HG03558 (cell line): ENCODE measurements at regions not wholly inside any gene's neighbourhood (a gene's known extent, or its start where the extent isn't known, plus 50 kb on each side); places are given as distances from the start of the nearest gene placed in this dataset.

ENCODE experiments used
- ATAC-seq: cut with Tn5 transposase; IDR thresholded peaks from one replicate; pipeline ENCODE4 v1.9.1; 2021; ENCODE audit warnings: moderate number of reproducible peaks; ENCODE audit not compliant: unreplicated experiment; ENCODE audit errors: extremely low read depth

- no peak for ATAC-seq
These were observed 219.8 kb downstream of the ETS1 start for GRCh38 chr11:128367573-128367972.

- no peak for ATAC-seq
These were observed 222.3 kb downstream of the ETS1 start for GRCh38 chr11:128365044-128365443.

GRCh38 chr11:128361451-128362020 is 225.8 kb downstream of the ETS1 start:
- no peak for ATAC-seq

GRCh38 chr11:128359515-128359914 is 227.8 kb downstream of the ETS1 start:
- ATAC-seq = no peak

DNA sequence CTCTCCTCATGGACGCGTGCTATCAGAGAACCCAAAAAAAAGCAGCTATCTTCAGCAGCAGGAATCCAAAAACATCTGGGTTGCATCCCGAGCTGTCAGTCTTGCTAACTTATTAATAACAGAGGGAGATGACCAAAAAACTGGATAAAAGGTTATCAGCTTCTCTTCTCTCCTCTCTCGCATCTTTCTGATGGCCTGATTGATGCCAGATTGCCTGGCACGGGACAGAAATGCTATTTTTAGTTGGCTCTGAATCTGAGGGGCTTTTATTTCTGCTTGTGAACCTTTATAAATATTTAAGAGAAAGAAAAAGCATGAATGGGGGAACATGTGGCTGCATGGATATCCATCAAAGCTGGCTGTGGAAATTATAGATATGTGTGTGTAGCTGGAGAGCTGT is 230.3 kb downstream of the ETS1 start:
- no peak for ATAC-seq

DNA sequence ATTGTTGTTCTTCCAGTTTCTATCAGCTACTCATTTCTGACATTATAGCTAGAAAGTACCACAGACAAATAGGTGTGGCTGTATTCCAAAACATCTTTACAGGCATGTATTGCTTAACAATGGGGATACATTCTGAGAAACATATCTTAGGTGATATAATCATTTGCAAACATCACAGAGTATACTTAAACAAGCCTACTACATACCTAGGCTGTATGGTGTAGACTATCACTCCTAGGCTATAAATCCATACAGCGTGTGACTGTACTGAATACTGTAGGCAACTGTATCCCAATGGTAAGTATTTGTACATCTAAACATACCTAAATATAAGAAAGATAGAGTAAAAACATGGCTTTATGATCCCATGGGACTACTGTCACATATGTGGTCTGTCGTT is 231.8 kb downstream of the ETS1 start:
- ATAC-seq = no peak

DNA sequence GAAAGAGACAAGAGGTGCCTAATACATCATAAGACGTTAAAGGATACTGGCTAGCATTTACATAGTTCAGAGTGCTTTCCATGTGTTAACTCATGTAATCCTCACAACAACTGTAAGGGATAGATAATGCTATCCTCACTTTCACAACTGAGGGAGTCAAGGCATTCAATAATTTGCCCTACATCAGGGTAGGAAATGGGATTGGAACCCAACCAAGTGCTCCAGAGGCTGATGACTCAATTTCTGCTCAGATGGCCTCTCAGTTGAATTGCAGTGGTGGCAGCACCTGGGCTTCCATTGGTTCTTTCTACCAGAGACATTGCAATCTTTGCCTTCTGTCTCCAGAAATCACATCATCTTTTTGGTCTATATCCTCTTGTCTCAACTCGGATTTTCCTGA is 232.9 kb downstream of the ETS1 start:
- ATAC-seq = no peak

- no peak for ATAC-seq
These were observed 236.2 kb downstream of the ETS1 start for GRCh38 chr11:128351168-128351567.

DNA sequence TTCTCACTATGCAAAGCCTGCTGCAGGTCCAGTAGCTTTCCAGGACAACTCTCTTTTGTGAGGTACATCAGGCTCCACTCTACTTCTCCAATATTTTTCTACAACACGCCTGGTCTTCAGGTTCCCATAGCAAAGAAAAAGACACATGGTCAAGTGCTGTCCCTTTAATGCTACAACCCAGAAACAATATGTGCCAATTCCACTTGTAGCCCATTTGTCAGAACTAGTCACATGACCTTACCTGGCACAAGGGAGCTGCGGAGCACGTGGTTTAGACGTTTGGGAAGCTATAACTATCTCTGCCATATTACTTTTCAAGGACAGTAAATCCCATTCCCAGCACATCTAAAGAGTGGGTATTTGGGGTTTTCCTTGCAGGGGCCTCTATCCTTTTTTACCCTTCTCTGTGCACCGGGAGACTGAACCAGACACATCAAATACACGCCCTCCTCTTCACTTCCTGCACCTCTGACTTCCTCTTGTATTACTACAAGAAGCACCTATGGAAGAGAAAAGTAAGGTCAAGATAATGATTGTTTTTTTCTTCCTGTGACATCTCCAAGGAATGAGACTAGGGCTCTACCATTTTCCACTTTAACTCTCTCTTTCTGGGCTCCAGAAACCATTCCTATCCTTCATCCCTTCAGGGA is 237.6 kb downstream of the ETS1 start:
- ATAC-seq = no peak

- no peak for ATAC-seq
These were observed 240.6 kb downstream of the ETS1 start for GRCh38 chr11:128346804-128347203.

- no peak for ATAC-seq
These were observed 242.0 kb downstream of the ETS1 start for GRCh38 chr11:128345316-128345715.

DNA sequence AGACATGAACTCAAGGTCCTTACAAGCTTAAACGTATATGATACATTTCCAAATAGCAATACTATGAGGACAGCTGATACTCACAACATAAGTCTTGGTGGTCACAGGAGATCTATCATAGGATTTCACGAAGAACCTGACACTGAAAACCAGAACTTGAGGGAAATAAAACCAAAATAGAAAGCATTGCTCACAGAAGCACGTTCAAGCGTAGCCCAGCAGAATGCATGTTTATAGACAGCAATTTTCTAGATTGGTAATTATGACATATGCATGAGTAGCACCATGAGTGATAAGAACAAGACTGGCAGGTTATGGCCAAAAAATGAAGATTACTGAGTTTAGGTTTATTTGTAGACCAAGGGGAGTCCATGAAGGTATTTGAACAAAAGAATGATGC is 243.5 kb downstream of the ETS1 start:
- ATAC-seq = no peak

GRCh38 chr11:128343135-128343514 is 244.2 kb downstream of the ETS1 start:
- ATAC-seq = no peak

DNA sequence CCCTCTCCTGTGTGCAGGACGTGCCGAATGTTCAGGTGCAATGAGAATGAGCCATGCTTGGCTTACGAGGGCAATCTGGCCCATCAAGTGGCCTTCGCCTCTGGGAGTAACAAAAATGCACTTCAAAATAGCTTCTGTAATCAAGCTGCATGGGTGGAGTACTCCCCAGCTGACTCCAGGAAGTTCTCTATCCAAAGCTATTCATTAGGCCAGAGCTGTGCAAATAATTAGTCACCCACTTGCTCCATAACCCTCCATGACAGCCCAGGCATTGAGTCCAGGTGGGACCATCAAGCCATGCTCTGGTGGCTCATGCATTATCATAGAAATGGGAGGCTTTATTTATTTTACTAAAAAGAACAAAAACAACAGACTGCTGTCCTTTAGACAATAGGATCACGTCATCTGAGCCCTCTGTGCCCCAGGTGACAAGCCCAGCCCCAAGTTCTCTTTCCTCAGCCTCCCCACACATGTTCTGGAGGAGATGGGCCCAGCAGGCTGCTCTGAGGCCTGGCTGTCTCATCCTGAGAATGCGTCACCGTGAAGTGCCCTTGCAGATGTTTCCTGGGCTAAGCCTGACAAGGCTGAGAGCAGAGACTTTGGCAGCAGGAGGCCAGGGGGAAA is 244.7 kb downstream of the ETS1 start:
- ATAC-seq = peak; percentile 95

DNA sequence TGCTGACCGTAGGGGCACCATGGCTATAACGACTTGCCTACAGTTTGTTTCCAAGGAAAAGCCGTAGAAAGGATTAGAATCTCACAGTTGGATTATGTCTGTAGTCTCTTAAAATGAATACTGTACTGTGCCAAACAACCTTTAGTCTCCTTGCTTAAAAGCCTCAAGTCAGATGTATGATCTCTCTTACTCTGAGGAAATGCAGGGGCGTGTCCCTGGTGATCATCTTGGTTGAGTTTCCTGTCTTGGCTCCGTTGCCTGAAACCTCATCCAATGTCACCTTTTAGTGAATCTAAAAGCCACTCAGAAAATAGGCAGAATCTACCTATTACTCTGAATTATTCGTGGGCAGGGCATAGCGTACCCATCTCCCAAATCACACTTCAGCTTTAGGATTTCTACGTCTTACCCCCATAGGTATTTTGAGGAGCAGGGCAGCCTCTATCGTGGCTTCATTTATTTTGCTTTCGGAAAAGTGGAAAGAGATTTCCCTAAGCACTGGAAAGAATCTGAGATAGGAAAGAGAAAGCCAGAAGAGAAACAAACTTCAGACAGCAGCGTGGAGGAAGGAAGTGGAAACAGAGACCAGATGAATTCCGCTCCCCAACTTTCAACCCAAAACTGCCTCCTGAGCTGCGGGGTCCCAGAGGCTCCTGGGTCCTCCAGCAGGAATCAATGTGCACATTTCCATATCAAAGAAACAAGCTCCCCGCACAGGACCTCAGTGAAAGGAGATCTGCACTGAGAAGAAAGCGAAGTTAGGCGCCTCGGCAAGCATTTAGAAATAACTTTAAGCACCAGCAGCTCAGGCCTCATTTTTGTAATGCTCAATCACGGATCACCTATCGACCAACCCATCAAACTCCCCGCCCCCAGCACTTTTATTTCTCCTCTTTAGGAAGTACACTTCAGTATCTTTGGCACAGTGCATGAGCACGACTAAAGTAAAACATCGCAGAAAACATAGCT is 245.8 kb downstream of the ETS1 start:
- no peak for ATAC-seq

DNA sequence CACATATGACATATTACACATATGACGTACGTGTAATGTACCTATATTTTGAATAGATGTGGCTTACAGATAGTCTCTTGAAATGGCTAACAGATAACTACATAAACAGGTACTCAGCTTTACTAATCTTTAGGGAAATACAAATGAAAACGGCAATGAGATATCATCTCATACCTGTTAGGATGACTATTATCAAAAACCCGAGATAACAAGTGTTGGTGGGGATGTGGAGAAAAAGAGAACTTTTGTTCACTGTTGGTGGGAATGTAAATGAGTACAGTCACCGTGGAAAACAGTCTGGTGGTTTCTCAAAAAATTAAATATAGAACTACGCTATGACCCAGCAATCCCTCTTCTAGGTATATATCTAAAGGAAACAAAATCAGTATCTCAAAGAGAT is 247.6 kb downstream of the ETS1 start:
- no peak for ATAC-seq

DNA sequence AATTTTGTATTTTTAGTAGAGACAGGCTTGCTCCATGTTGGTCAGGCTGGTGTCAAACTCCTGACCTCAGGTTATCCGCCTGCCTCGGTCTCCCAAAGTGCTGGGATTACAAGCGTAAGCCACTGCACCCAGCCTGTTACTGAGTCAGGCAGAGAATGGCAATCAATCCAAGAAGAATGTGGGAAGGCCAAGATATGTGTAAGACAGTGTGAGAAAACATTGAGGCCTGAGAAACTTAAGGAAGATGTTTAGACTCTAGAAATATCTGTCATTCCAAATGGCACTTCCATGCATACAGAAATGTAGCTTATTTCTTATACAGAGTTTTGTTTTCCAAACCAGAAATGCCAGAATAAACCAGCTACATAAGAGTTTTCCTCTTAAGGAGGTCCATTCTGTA is 248.5 kb downstream of the ETS1 start:
- no peak for ATAC-seq

DNA sequence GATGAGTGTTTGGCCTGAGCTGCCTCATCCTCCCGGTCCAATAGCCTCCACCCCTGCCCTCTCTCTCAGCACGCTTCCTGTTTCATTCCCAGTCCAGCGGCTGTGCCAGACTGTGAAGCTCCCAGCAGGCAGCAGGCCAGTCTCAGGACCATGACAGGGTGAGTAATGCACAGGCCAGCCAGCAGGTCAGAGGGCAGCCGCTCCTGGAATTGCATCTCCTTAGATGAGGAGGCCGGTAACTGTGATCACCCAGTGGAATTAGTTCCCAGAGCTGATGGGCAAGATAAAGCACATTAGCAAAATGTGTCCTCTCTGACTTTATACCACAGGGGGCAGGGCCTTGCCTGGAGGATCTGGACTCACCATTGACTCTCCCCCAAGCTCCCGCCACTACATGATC is 251.2 kb downstream of the ETS1 start:
- no peak for ATAC-seq

GRCh38 chr11:128335729-128336128 is 251.6 kb downstream of the ETS1 start:
- ATAC-seq = no peak

GRCh38 chr11:128334311-128335044 is 252.9 kb downstream of the ETS1 start:
- ATAC-seq = no peak
